ENCODE measurements at regions not wholly inside any gene's neighbourhood (a gene's known extent, or its start where the extent isn't known, plus 50 kb on each side); places are given as distances from the start of the nearest gene placed in this dataset.

GRCh38 chr2:12651641-12652040, 65.1 kb upstream of the TRIB2 start:
- H3K9me3 Mint-ChIP-seq (ENCODE audit: unreplicated experiment) = peaks cover 6% of the 10 kb centered on the region
- no peak for DNase-seq

GRCh38 chr2:12652723-12653122, 64.0 kb upstream of the TRIB2 start:
- H3K4me3 Mint-ChIP-seq (ENCODE audit: unreplicated experiment) = no peak overlapping the region
- no peak for TF ChIP-seq CTCF (IDR thresholded peaks at IDR 0.05; ENCODE audit: partially characterized antibody, unreplicated experiment)
- H3K36me3 Mint-ChIP-seq (ENCODE audit: unreplicated experiment) = no peaks in the 10 kb centered on the region
- H3K9me3 Mint-ChIP-seq (ENCODE audit: unreplicated experiment) = peaks cover 3% of the 10 kb centered on the region
- no peak for DNase-seq
- no peak overlapping the region for H3K27ac Mint-ChIP-seq (ENCODE audit: unreplicated experiment)
- H3K27me3 Mint-ChIP-seq (ENCODE audit: unreplicated experiment) = no peaks in the 10 kb centered on the region
- no peaks in the 10 kb centered on the region for H3K4me1 Mint-ChIP-seq (ENCODE audit: low read depth, unreplicated experiment)

More at GRCh38 chr2:12651641-12652040, 65.1 kb upstream of the TRIB2 start:
- H3K27me3 Mint-ChIP-seq (ENCODE audit: unreplicated experiment) = no peaks in the 10 kb centered on the region
- no peaks in the 10 kb centered on the region for H3K4me1 Mint-ChIP-seq (ENCODE audit: low read depth, unreplicated experiment)
- TF ChIP-seq CTCF (IDR thresholded peaks at IDR 0.05; ENCODE audit: partially characterized antibody, unreplicated experiment) = no peak
- H3K4me3 Mint-ChIP-seq (ENCODE audit: unreplicated experiment) = no peak overlapping the region
- no peaks in the 10 kb centered on the region for H3K36me3 Mint-ChIP-seq (ENCODE audit: unreplicated experiment)
- no peak overlapping the region for H3K27ac Mint-ChIP-seq (ENCODE audit: unreplicated experiment)

- H3K9me3 Mint-ChIP-seq (ENCODE audit: unreplicated experiment) = peaks cover 4% of the 10 kb centered on the region
- no peak for TF ChIP-seq CTCF (IDR thresholded peaks at IDR 0.05; ENCODE audit: partially characterized antibody, unreplicated experiment)
- no peak overlapping the region for H3K27ac Mint-ChIP-seq (ENCODE audit: unreplicated experiment)
- no peak overlapping the region for H3K4me3 Mint-ChIP-seq (ENCODE audit: unreplicated experiment)
- DNase-seq = no peak
- H3K4me1 Mint-ChIP-seq (ENCODE audit: low read depth, unreplicated experiment) = no peaks in the 10 kb centered on the region
- no peaks in the 10 kb centered on the region for H3K36me3 Mint-ChIP-seq (ENCODE audit: unreplicated experiment)
- no peaks in the 10 kb centered on the region for H3K27me3 Mint-ChIP-seq (ENCODE audit: unreplicated experiment)
Observed at GRCh38 chr2:12657560-12657959, 59.2 kb upstream of the TRIB2 start.

- no peak for DNase-seq
- Mint-ChIP-seq H3K27me3 (ENCODE audit: unreplicated experiment) (no peaks in the 10 kb centered on the region), H3K9me3 (ENCODE audit: unreplicated experiment) (peaks cover 4% of the 10 kb centered on the region), H3K36me3 (ENCODE audit: unreplicated experiment) (no peaks in the 10 kb centered on the region), H3K4me1 (ENCODE audit: low read depth, unreplicated experiment) (no peaks in the 10 kb centered on the region), H3K4me3 (ENCODE audit: unreplicated experiment) (no peak overlapping the region), H3K27ac (ENCODE audit: unreplicated experiment) (no peak overlapping the region)
- no peak for TF ChIP-seq CTCF (IDR thresholded peaks at IDR 0.05; ENCODE audit: partially characterized antibody, unreplicated experiment)
Observed at GRCh38 chr2:12658310-12658945, 58.3 kb upstream of the TRIB2 start.

- Mint-ChIP-seq H3K4me1 (ENCODE audit: low read depth, unreplicated experiment) (no peaks in the 10 kb centered on the region), H3K27me3 (ENCODE audit: unreplicated experiment) (no peaks in the 10 kb centered on the region), H3K9me3 (ENCODE audit: unreplicated experiment) (peaks cover 2% of the 10 kb centered on the region), H3K36me3 (ENCODE audit: unreplicated experiment) (peaks cover 8% of the 10 kb centered on the region), H3K4me3 (ENCODE audit: unreplicated experiment) (no peak overlapping the region), H3K27ac (ENCODE audit: unreplicated experiment) (no peak overlapping the region)
- DNase-seq = no peak
- no peak for TF ChIP-seq CTCF (IDR thresholded peaks at IDR 0.05; ENCODE audit: partially characterized antibody, unreplicated experiment)
Observed at GRCh38 chr2:12661489-12661888, 55.2 kb upstream of the TRIB2 start.
